Astrocyte of the cerebellum (primary cell): ENCODE measurements at regions not wholly inside any gene's neighbourhood (a gene's known extent, or its start where the extent isn't known, plus 50 kb on each side); places are given as distances from the start of the nearest gene placed in this dataset.

Source experiments
- DNase-seq: peaks from one replicate; pipeline ENCODE4 v3.0.0-alpha.2; 2011; ENCODE audit warnings: low read depth
- H3K4me3 ChIP-seq: 2 replicates; pipeline ENCODE4 v1.5.1; 2011; ENCODE audit warnings: mild to moderate bottlenecking, low read depth, low read length, moderate library complexity
- in situ Hi-C: cut with HindIII; loops from 2 replicates; pipeline ENCODE4 v1.10.0; 2017; ENCODE audit warnings: low sequenced_read_pairs
- TF ChIP-seq, protein P1 (sequence below): IDR thresholded peaks from 2 replicates; pipeline ENCODE4 v1.5.1; 2012; ENCODE audit warnings: low read length, low read depth, moderate library complexity, mild to moderate bottlenecking; ENCODE audit errors: missing control alignments

DNA sequence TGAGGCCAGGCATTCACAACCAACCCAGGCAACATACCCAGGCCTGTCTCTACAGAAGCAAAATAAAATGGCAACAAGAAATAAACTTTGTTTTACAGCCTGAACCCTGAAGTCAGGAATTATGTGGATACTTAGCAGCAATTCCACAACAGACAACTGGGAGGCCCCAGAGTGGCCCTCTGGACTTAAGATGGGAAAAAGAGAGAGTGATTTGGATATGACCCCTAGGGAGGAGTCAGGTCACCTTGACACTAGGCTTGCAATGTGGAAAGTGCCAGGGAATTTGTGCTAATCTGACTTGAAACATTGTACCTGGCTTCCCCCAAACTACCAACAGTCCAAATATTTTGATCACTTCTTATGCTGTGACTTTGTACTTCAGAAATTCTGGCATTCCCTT is 193.1 kb downstream of the PARM1 start:
- TF ChIP-seq, protein P1, sequence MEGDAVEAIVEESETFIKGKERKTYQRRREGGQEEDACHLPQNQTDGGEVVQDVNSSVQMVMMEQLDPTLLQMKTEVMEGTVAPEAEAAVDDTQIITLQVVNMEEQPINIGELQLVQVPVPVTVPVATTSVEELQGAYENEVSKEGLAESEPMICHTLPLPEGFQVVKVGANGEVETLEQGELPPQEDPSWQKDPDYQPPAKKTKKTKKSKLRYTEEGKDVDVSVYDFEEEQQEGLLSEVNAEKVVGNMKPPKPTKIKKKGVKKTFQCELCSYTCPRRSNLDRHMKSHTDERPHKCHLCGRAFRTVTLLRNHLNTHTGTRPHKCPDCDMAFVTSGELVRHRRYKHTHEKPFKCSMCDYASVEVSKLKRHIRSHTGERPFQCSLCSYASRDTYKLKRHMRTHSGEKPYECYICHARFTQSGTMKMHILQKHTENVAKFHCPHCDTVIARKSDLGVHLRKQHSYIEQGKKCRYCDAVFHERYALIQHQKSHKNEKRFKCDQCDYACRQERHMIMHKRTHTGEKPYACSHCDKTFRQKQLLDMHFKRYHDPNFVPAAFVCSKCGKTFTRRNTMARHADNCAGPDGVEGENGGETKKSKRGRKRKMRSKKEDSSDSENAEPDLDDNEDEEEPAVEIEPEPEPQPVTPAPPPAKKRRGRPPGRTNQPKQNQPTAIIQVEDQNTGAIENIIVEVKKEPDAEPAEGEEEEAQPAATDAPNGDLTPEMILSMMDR = no peak
- no peak overlapping the region for H3K4me3 ChIP-seq
- no peak for DNase-seq
- in situ Hi-C loops = no loop called here

GRCh38 chr4:75122424-75123014 is 189.6 kb downstream of the PARM1 start:
- no peak overlapping the region for H3K4me3 ChIP-seq
- DNase-seq = no peak
- TF ChIP-seq, protein P1 = no peak
- in situ Hi-C loops = no loop called here

GRCh38 chr4:75118739-75119138 is 185.8 kb downstream of the PARM1 start:
- no peak for DNase-seq
- in situ Hi-C loops = no loop called here
- TF ChIP-seq, protein P1 = no peak
- H3K4me3 ChIP-seq = no peak overlapping the region

DNA sequence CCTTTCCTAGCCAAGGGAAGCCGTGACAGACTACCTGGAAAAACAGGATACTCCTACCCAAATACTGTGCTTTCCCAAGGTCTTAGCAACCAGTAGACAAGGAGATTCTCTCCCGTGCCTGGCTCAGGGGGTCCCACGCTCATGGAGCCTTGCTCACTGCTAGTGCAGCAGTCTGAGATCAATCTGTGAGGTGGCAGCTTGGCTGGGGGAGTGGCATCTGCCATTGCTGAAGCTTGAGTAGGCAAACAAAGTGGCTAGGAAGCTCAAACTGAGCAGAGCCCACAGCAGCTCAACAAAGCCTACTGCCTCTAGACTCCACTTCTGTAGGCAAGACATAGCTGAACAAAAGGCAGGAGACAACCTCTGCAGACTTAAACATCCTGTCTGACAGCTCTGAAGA is 177.1 kb downstream of the PARM1 start:
- in situ Hi-C loops = no loop called here
- H3K4me3 ChIP-seq = no peak overlapping the region
- DNase-seq = no peak
- TF ChIP-seq, protein P1 = no peak

DNA sequence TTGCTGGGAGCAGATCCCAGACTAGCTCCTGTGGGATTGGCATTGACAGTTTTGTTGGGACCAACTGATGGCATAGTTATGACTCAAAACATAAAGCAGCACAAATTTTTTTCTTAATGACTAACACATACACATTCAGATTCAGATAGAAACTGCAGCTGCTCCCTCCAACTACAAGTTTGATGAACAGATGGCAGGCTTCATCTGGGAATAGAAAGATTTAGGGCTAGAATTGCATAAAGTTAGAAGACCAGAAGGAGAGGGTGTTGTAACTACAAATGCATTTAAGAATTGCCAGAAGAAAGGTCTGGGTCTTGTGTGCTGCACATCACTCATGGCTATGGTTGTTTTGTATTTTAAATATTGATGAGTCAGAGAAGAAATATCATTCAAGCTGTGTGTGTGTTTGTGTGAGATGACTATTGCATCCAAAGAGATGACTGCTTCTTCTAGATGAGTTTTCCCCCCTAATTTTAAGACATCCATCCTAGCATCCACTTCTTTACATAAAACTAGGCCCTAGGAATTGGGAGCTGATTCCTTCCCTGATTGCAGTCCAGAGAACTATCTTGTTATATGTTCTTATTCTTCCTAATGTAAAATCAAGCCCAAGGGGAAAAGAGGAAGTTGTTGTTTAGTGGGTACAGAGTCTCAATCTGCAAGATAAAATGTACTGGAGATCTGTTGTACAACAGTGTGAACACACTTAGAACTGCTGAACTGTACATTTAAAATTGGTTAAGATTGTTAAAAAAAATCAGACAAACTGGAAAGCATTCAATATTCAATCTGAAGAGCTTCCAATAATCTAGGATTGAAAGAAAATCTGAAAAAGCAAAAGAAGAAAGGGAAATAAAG is 175.1 kb downstream of the PARM1 start:
- in situ Hi-C loops = no loop called here
- TF ChIP-seq, protein P1 = no peak
- DNase-seq = no peak
- no peak overlapping the region for H3K4me3 ChIP-seq

DNA sequence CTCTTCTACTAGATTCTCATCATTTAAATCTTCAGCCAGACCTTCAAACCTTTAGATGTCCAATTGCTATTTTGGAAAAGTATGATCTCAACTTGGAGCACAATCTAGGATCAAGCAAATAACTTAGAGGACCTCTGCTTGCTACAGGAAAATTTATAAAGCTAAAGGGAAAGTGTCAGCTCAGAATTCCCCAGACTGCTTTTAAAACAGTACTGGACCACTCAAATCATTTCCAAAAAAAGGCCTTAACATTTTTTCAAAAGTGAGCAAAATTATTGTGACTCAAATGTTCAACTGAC is 169.8 kb downstream of the PARM1 start:
- TF ChIP-seq, protein P1 = no peak
- DNase-seq = no peak
- in situ Hi-C loops = no loop called here

More for the DNA sequence above, 169.8 kb downstream of the PARM1 start:
- no peak overlapping the region for H3K4me3 ChIP-seq
